Activated T-helper 1 cell treated with anti-CD3 and anti-CD28 coated beads, Interleukin-2, amount 50 U/mL, for 16 hours (primary cell): ENCODE measurements at regions not wholly inside any gene's neighbourhood (a gene's known extent, or its start where the extent isn't known, plus 50 kb on each side); places are given as distances from the start of the nearest gene placed in this dataset.

Source experiments
- DNase-seq, 2 donors: peaks; one replicate each; pipeline ENCODE4 v3.0.0-alpha.2; 2020; ENCODE audit warnings: low read depth in 1 of 2, low spot score in 1 of 2

DNA sequence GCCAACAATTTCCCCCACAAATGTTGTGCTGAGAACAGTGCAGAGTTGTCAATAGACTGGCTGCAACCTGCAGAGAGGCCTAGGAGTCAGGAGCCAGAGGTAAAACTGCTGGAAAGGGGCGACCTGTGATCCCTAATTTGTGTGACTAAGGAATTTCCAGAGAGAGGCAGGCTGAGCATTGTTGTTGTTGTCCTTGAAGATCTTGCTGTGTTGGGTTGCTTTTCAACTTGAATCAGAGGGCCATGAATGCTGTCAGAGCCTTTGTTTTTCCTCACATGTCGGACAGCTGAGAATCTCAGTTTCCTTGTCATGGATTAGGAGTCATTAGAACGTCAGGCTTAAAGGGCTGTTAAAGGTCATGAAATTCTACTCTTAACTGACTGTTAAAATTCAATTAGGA lies 134.6 kb upstream of the ASTN2 start:
- DNase-seq, result no peak

GRCh38 chr9:117548556-117548955 lies 133.7 kb upstream of the ASTN2 start:
- DNase-seq, result no peak

DNA sequence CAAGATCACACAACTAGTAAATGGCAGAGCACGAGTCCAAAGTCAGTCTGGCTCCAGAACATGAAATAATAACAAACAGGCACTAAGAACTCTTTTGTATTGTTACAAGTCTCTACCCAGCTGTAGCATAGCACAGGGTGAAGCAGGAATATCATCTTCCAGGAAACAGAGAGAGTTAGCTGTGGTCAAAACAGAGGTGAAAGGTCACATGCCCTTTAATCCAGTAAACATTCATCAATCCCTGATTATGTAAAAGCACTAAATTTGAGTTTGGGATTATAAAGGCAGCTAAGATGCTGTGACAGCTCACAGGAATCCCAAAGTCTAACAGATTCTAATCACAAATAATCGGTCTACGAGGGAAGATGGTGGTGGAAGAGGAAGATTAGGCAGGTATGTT lies 133.0 kb upstream of the ASTN2 start:
- no peak for DNase-seq

DNA sequence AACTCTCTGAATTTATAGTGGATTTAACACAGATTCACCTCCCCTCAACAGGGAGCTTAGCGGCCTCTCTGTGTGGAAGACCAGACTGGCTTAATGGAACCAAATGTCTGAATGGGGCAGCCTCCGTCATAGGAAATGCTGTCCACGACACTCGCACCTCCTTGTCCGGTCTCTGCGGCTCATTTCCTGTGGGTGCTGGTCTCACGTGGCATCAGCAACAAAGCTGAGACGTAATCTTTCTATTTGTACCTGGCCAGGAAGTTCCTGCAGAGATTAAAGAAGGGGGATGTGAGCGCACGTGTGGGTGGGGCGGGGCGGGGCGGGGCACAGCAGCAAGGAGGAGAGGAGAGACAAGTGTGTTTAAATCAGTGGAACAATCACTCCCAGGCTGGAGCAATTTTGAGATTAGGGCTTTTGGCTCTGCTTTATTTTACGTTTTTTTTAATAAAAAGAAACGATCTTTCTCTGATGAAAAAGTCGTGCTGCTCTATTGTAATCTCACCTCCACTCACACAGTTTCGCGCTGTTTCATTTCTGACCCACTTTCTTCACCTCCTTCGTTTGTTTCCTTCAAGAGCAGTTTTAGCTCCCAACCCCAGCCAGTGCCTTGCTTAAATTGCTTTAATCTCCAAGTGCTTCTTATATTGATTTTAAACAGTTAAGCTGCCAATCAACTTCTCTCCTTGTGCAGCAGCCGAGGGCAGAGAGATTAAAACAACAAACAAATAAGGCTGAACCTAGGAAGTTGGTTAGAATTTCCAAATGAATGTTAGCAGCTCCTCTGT lies 132.2 kb upstream of the ASTN2 start:
- no peak for DNase-seq

DNA sequence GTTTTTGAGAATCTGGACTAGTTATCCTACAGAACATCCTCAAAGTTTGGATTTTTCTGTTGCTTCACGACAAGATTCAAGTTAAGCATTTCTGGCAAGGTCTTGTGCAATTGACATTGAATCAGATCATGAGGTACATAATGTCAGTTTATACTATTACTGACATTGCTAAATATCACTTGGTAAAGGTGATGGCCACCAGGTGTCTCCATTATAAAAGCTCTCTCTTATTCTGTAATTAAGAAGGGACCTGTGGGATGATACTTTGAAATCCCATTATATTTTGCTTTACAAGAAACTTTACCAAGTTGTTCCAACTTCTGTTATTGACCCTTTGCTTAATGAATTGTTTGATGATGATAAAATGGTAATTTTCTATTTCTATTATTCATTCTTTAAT lies 131.0 kb upstream of the ASTN2 start:
- DNase-seq, result no peak

- no peak for DNase-seq
Measured at GRCh38 chr9:117543089-117543488, 128.2 kb upstream of the ASTN2 start.

- DNase-seq, result no peak
Measured at GRCh38 chr9:117542021-117542420, 127.2 kb upstream of the ASTN2 start.

- DNase-seq, result no peak
Measured at GRCh38 chr9:117541181-117541580, 126.3 kb upstream of the ASTN2 start.

- DNase-seq, result no peak
Measured at GRCh38 chr9:117535973-117536372, 121.1 kb upstream of the ASTN2 start.

- no peak for DNase-seq
Measured at GRCh38 chr9:117535434-117535833, 120.6 kb upstream of the ASTN2 start.

GRCh38 chr9:117528225-117528624 lies 113.4 kb upstream of the ASTN2 start:
- no peak for DNase-seq

GRCh38 chr9:117526674-117527073 lies 111.8 kb upstream of the ASTN2 start:
- no peak for DNase-seq

DNA sequence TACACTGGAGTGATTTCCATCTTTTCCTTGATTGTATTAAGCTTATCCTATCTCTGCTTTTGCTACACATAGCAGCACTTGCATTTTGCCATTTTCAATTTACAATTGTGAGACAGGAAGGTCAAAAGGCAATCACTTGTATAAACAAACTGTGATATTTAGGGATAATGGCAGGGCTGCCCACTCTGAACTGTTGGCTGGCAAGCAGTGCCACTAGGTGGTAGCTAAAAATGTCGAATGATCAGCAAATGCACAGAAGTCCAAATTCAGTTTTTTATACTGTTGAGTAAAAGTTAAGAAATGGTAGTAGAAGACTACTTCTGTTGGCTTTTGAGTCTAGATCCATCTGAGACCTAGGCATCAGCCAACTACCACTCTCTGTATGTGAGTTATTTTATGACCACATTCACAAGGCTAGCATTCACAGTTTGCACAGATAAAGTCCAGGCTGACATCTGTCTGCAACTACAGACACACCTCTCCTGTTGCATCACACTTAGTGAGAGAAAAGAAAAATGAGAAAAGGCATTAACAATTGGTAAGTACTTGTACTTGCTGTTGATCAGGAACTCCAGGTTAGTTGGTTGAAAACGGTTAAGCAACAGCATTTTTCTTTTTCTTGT lies 108.8 kb upstream of the ASTN2 start:
- no peak for DNase-seq

DNA sequence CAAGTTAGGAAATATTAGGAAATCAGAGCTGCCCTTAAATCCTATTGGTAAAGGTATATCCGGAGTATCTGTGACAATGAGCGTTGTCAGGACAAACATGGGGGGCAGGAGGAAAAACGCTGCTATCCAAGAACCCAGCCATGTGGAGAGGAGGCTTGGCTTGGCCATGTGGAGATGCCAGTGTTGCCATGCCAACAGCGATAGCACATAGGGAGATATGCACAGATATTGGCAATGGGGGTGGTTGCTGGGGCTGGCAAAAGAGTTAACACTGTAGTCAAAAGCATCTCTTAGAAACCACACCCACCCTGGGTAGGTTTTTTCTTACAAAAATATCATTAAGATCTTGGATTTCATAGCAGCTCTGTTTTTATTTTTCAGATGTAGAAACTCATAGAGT lies 106.4 kb upstream of the ASTN2 start:
- DNase-seq, result no peak

DNA sequence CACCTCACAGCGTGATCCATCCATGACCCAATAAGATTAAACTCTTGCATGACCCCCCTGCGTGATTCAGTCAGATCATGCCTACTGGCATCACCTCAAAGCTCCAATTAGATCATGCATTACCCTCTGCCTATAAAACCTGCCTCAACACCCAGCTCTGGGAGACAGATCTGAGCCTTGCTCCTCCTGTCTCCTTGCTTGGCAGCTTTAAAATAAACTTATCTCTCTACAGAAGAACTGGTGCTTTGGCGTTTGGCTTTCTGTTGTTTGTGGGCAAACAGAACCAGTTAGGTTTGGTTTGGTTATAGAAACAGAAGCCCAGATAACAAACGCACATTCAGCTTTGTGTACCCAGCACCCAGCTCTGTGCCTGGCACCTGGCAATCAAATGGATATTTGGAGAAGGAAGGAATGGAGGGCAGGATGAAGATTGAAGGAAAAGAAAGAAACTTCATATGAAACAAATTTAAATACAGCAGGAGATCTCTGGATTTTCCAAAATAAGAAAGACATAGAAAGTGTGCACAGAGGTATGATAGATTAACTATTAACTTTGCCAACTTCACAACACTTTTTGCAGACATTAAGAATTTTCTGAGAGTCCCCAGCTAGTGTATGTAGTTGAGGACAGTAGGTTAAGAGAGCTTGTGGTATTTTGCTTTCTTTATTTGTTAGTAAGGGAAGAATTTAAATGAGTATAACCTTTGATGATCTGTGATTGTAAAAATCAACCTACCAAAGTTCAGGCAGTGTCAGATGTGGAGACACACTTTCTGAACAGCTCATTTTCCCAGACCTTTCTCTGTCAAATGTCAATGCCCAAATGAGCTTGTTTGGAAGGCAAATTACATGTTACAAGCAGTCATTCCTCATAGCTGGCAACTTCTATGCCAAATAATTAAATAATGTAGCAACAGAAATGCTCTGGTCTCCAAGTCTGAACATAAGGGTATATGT lies 102.1 kb upstream of the ASTN2 start:
- DNase-seq, result no peak

- no peak for DNase-seq
Measured at GRCh38 chr9:117511852-117512481, 97.1 kb upstream of the ASTN2 start.

GRCh38 chr9:117496307-117496706 lies 81.5 kb upstream of the ASTN2 start:
- no peak for DNase-seq

GRCh38 chr9:117494401-117495090 lies 79.7 kb upstream of the ASTN2 start:
- no peak for DNase-seq

DNA sequence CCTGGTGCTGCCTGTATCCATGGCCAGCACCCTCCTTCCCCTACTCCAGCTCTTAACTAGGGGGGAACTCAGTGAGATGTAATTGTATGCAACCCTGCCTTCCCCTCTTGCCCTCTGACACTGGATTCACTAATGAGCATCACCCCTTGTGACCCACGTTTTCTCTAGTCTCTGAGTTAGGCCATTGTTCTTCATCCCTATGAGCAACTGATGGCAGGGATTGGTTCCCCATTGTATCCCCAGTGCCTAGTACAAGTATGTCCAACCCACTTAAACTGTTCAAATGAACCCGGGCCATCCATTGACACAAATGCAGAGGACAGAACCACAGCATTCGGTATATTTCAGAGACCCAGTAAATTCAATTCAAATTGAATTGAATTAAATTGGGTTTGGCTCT lies 77.6 kb upstream of the ASTN2 start:
- no peak for DNase-seq

DNA sequence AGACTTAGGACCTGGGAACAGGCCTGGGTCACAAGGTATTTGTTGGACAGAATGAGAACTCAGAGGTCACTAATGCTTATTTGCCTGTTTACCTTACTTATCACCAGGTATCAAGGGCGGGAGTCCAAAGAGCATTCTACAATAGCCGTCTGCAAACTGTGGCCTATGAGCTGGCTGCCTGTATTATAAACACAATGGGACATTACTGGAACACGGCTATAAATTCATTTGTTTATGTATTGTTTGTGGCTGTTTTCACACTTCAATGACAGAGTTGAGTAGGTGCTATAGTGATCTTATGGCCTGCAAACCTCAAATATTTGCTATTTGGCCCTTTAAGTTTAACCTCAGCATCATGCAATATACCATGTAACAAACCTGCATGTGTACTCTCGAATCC lies 76.6 kb upstream of the ASTN2 start:
- no peak for DNase-seq

DNA sequence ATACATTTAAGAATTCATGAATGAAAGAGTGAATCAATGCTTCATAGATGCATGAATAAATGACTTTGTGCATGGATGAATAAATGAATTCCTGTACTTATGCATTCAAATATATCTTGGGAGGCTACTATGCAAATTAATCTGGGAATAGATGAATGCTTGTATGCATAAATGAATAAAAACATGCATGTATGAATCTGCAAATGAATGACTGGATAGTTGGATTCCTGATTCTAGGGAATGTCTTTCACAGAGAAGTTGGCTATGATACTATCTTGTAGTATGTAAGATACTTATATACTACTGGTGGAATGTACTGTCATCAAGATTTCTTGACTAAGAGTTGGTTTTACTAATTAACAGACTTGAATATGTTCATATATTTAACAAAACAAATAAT lies 75.3 kb upstream of the ASTN2 start:
- DNase-seq, result no peak
